Body of pancreas (tissue), 4 donors: ENCODE measurements at regions not wholly inside any gene's neighbourhood (a gene's known extent, or its start where the extent isn't known, plus 50 kb on each side); places are given as distances from the start of the nearest gene placed in this dataset.

Experiments
- ATAC-seq: fragments of 150-250 bp; one replicate; pipeline ENCODE4 v1.9.1; 2016
- DNase-seq, 4 donors: peaks; one replicate each; pipeline ENCODE4 v3.0.0-alpha.2; 2019
- H3K27ac ChIP-seq, 4 donors: fragments of 200-600 bp; sonication (generic); 1 replicate in 3 of 4; 2 replicates in 1 of 4; pipeline versions ENCODE4 v1.5.1 to v1.6.1; 2016 to 2019; ENCODE audit warnings: mild to moderate bottlenecking in 1 of 4, mixed read lengths in 1 of 4, moderate library complexity in 1 of 4
- H3K27me3 ChIP-seq, 2 donors: fragments of 200-600 bp; sonication (generic); one replicate each; pipeline ENCODE4 v1.6.0; 2016; ENCODE audit warnings: mild to moderate bottlenecking in 1 of 2
- H3K36me3 ChIP-seq, 2 donors: fragments of 200-600 bp; sonication (generic); replicated peaks in 1 of 2; 2 replicates each; pipeline ENCODE4 v1.5.1; 2016; ENCODE audit warnings: low read depth in 2 of 2; ENCODE audit not compliant: insufficient read depth in 1 of 2
- H3K4me1 ChIP-seq: fragments of 200-600 bp; sonication (generic); one replicate; pipeline ENCODE4 v1.6.0; 2016
- H3K4me3 ChIP-seq, 2 donors: fragments of 200-600 bp; sonication (generic); 1 replicate in 1 of 2; 2 replicates in 1 of 2; pipeline ENCODE4 v1.5.1; 2016 to 2019
- H3K9me3 ChIP-seq, 3 donors: fragments of 200-600 bp; sonication (generic); 1 replicate in 2 of 3; 2 replicates in 1 of 3; pipeline ENCODE4 v1.5.1; 2016
- CTCF ChIP-seq, 7 experiments: fragments of 450-650 bp in 4 of 7; fragments of 200-600 bp in 3 of 7; sonication (generic) in 3 of 7; IDR thresholded peaks; one replicate each; pipeline ENCODE4 v1.5.1; 2016 to 2019; ENCODE audit warnings: antibody characterized with exemption in 7 of 7
- POLR2A ChIP-seq, 3 donors: fragments of 450-650 bp; IDR thresholded peaks; one replicate each; pipeline ENCODE4 v1.6.1; 2016; ENCODE audit warnings: antibody characterized with exemption in 3 of 3, mild to moderate bottlenecking in 2 of 3
- WGBS, 2 donors: methylation state at CpG; one replicate each; pipeline ENCODE4 v1.1.5; 2017; 5-methylcytosine and 5-hydroxymethylcytosine counted together
- intact Hi-C: fragments of 100-400 bp; cut with DNase I; formaldehyde crosslinking; loops from one replicate; pipeline ENCODE4 v1.15.1; 2023

GRCh38 chr2:175372704-175373701 lies 191.5 kb upstream of the ATP5MC3 start:
- TF ChIP-seq CTCF (IDR thresholded peaks at IDR 0.05) (no peak), POLR2A (IDR thresholded peaks at IDR 0.05) (no peak)
- no peaks in the 10 kb centered on the region for H3K9me3 ChIP-seq
- peak in 1 of 4 donors; percentile 10 for DNase-seq
- intact Hi-C loops, result no loop called here
- peak overlapping the region in 1 of 4 donors; percentile 17 for H3K27ac ChIP-seq
- H3K4me1 ChIP-seq, result peaks cover 13% of the 10 kb centered on the region
- peak; percentile 42 for ATAC-seq
- no peaks in the 10 kb centered on the region for H3K36me3 ChIP-seq
- H3K4me3 ChIP-seq, result no peak overlapping the region
- WGBS, 2 donors, result 23 to 36% methylated on average over 8 of the region's 8 CpGs
- no peaks in the 10 kb centered on the region for H3K27me3 ChIP-seq

- no peaks in the 10 kb centered on the region for H3K36me3 ChIP-seq
- no peak for ATAC-seq
- no peak for TF ChIP-seq POLR2A (IDR thresholded peaks at IDR 0.05)
- TF ChIP-seq CTCF (IDR thresholded peaks at IDR 0.05), result no peak
- H3K4me1 ChIP-seq, result peaks cover 13% of the 10 kb centered on the region
- H3K9me3 ChIP-seq, result no peaks in the 10 kb centered on the region
- H3K27me3 ChIP-seq, result no peaks in the 10 kb centered on the region
- no peak overlapping the region for H3K4me3 ChIP-seq
- no peak for DNase-seq
- no peak overlapping the region for H3K27ac ChIP-seq
- intact Hi-C loops, result no loop called here
Measured at GRCh38 chr2:175371378-175371777, 189.9 kb upstream of the ATP5MC3 start.

- DNase-seq (peak in 3 of 4 donors; percentile 24 to 37 (median 31)), ATAC-seq (peak; percentile 64)
- H3K4me1 ChIP-seq, result no peaks in the 10 kb centered on the region
- intact Hi-C loops, result loop anchor here (10.0 kb wide), 1 partner anchor 718 kb away; the partner anchor contains the start of gene EVX2
- H3K9me3 ChIP-seq, result no peaks in the 10 kb centered on the region
- no peak overlapping the region for H3K27ac ChIP-seq
- WGBS, 2 donors, result 1 to 3% methylated on average over 7 of the region's 7 CpGs
- no peaks in the 10 kb centered on the region for H3K36me3 ChIP-seq
- no peaks in the 10 kb centered on the region for H3K27me3 ChIP-seq
- no peak overlapping the region for H3K4me3 ChIP-seq
- no peak for TF ChIP-seq POLR2A (IDR thresholded peaks at IDR 0.05)
- TF ChIP-seq CTCF (IDR thresholded peaks at IDR 0.05), result peak; percentile 28 to 76 (median 65)
Measured at GRCh38 chr2:175366815-175367214, 185.3 kb upstream of the ATP5MC3 start.

- ATAC-seq (no peak), DNase-seq (no peak)
- no peak for TF ChIP-seq CTCF (IDR thresholded peaks at IDR 0.05)
- no peak for TF ChIP-seq POLR2A (IDR thresholded peaks at IDR 0.05)
- Histone ChIP-seq H3K36me3 (no peaks in the 10 kb centered on the region), H3K4me1 (no peaks in the 10 kb centered on the region), H3K27me3 (no peaks in the 10 kb centered on the region), H3K27ac (no peak overlapping the region), H3K9me3 (no peaks in the 10 kb centered on the region), H3K4me3 (no peak overlapping the region)
- intact Hi-C loops, result loop anchor here (10.0 kb wide), 1 partner anchor 721 kb away; the partner anchor contains the start of gene EVX2
- 36 to 40% methylated on average over 5 of the region's 5 CpGs for WGBS, 2 donors
Measured at GRCh38 chr2:175363699-175364098, 182.2 kb upstream of the ATP5MC3 start.
